H9 (cell line): ENCODE measurements at regions not wholly inside any gene's neighbourhood (a gene's known extent, or its start where the extent isn't known, plus 50 kb on each side); places are given as distances from the start of the nearest gene placed in this dataset.

Experiments used
- DNase-seq: peaks from one replicate; pipeline ENCODE4 v3.0.0-alpha.2; 2017
- H2AFZ ChIP-seq: one replicate; pipeline ENCODE4 v1.6.1; 2013; ENCODE audit warnings: mild to moderate bottlenecking, low read length, control low read depth, moderate library complexity
- H2AK5ac ChIP-seq: 2 replicates; pipeline ENCODE4 v1.6.1; 2013; ENCODE audit warnings: low read length, control low read depth, mixed read lengths; ENCODE audit not compliant: insufficient read length
- H2BK120ac ChIP-seq: one replicate; pipeline ENCODE4 v1.6.1; 2013; ENCODE audit warnings: low read depth, mild to moderate bottlenecking, low read length, control low read depth, inconsistent platforms; ENCODE audit not compliant: poor library complexity, severe bottlenecking
- H2BK12ac ChIP-seq: 2 replicates; pipeline ENCODE4 v1.6.1; 2013; ENCODE audit warnings: low read length, control low read depth, mixed read lengths, low read depth; ENCODE audit not compliant: insufficient read length
- H2BK15ac ChIP-seq: 2 replicates; pipeline ENCODE4 v1.6.1; 2013; ENCODE audit warnings: low read depth, low read length, control low read depth
- H2BK20ac ChIP-seq: one replicate; pipeline ENCODE4 v1.6.1; 2013; ENCODE audit warnings: low read depth, mild to moderate bottlenecking, low read length, control low read depth, inconsistent platforms; ENCODE audit not compliant: poor library complexity, severe bottlenecking
- H2BK5ac ChIP-seq: 2 replicates; pipeline ENCODE4 v1.6.1; 2013; ENCODE audit warnings: low read length, control low read depth, mixed read lengths; ENCODE audit not compliant: insufficient read length
- H3K14ac ChIP-seq: 2 replicates; pipeline ENCODE4 v1.6.1; 2013; ENCODE audit warnings: low read length, control low read depth; ENCODE audit not compliant: insufficient read depth
- H3K18ac ChIP-seq: 2 replicates; pipeline ENCODE4 v1.6.1; 2013; ENCODE audit warnings: low read depth, mild to moderate bottlenecking, mixed read lengths, low read length, control low read depth; ENCODE audit not compliant: insufficient read length
- H3K23ac ChIP-seq: 2 replicates; pipeline ENCODE4 v1.6.1; 2013; ENCODE audit warnings: low read length, control low read depth, mixed read lengths, low read depth; ENCODE audit not compliant: insufficient read length
- H3K23me2 ChIP-seq: 2 replicates; pipeline ENCODE4 v1.6.1; 2013; ENCODE audit warnings: low read depth, mild to moderate bottlenecking, mixed read lengths, low read length, control low read depth; ENCODE audit not compliant: insufficient read length, poor library complexity, severe bottlenecking
- H3K27ac ChIP-seq: 2 replicates; pipeline ENCODE4 v1.5.1; 2013; ENCODE audit warnings: low read length, control low read depth, mixed read lengths, low read depth; ENCODE audit not compliant: insufficient read length
- H3K27me3 ChIP-seq: 2 replicates; pipeline ENCODE4 v1.6.1; 2013; ENCODE audit warnings: low read length, control low read depth, inconsistent platforms; ENCODE audit not compliant: insufficient read depth
- H3K4ac ChIP-seq: 2 replicates; pipeline ENCODE4 v1.6.1; 2013; ENCODE audit warnings: low read depth, mild to moderate bottlenecking, control low read depth, inconsistent platforms, low read length, moderate library complexity
- H3K4me1 ChIP-seq: 2 replicates; pipeline ENCODE4 v1.6.1; 2013; ENCODE audit warnings: low read length, control low read depth, inconsistent platforms; ENCODE audit not compliant: insufficient read depth
- H3K4me2 ChIP-seq: 2 replicates; pipeline ENCODE4 v1.6.1; 2013; ENCODE audit warnings: low read length, control low read depth, mixed read lengths; ENCODE audit not compliant: insufficient read length, insufficient read depth
- H3K56ac ChIP-seq: 2 replicates; pipeline ENCODE4 v1.6.1; 2013; ENCODE audit warnings: low read depth, mild to moderate bottlenecking, mixed read lengths, low read length, control low read depth; ENCODE audit not compliant: insufficient read length
- H3K79me1 ChIP-seq: 2 replicates; pipeline ENCODE4 v1.6.1; 2013; ENCODE audit warnings: low read depth, mild to moderate bottlenecking, moderate library complexity, low read length, control low read depth, inconsistent platforms; ENCODE audit not compliant: insufficient read depth, poor library complexity, severe bottlenecking
- H3K79me2 ChIP-seq: 2 replicates; pipeline ENCODE4 v1.6.1; 2013; ENCODE audit warnings: low read length, control low read depth, inconsistent platforms; ENCODE audit not compliant: insufficient read depth
- H3K9ac ChIP-seq: 2 replicates; pipeline ENCODE4 v1.6.1; 2013; ENCODE audit warnings: low read length, control low read depth, mixed read lengths; ENCODE audit not compliant: insufficient read length; ENCODE audit errors: extremely low read depth
- H3K9me3 ChIP-seq: one replicate; pipeline ENCODE4 v1.6.1; 2013; ENCODE audit warnings: low read depth, low read length, inconsistent platforms; ENCODE audit not compliant: control insufficient read depth
- H3T11ph ChIP-seq: one replicate; pipeline ENCODE4 v1.6.1; 2013; ENCODE audit warnings: mild to moderate bottlenecking, low read length, control low read depth, inconsistent platforms
- H4K20me1 ChIP-seq: one replicate; pipeline ENCODE4 v1.6.1; 2013; ENCODE audit not compliant: control insufficient read depth, insufficient read length, insufficient read depth
- H4K5ac ChIP-seq: 2 replicates; pipeline ENCODE4 v1.6.1; 2013; ENCODE audit warnings: low read depth, mild to moderate bottlenecking, mixed read lengths, low read length, control low read depth; ENCODE audit not compliant: insufficient read length
- H4K8ac ChIP-seq: replicated peaks from 2 replicates; pipeline ENCODE4 v1.6.1; 2013; ENCODE audit warnings: low read length, control low read depth, mixed read lengths, low read depth; ENCODE audit not compliant: insufficient read length
- H4K91ac ChIP-seq: 2 replicates; pipeline ENCODE4 v1.6.1; 2013; ENCODE audit warnings: low read depth, mild to moderate bottlenecking, moderate library complexity, mixed read lengths, low read length, control low read depth; ENCODE audit not compliant: insufficient read length
- H3K27ac Mint-ChIP-seq, 3 experiments: 2 replicates in 2 of 3; 3 replicates in 1 of 3; pipeline ENCODE4 v1.8.0; 2020 to 2021; ENCODE audit warnings: mixed read lengths in 3 of 3, mild to moderate bottlenecking in 1 of 3, moderate library complexity in 1 of 3
- H3K27me3 Mint-ChIP-seq: 2 replicates; pipeline ENCODE4 v1.8.0; 2021; ENCODE audit warnings: low read depth, mild to moderate bottlenecking, moderate library complexity, mixed read lengths
- H3K36me3 Mint-ChIP-seq, 3 experiments: 2 replicates in 2 of 3; 3 replicates in 1 of 3; pipeline ENCODE4 v1.8.0; 2020 to 2021; ENCODE audit warnings: low read depth in 3 of 3, mixed read lengths in 3 of 3; ENCODE audit not compliant: insufficient read depth in 1 of 3
- H3K4me1 Mint-ChIP-seq, 2 experiments: 2 replicates each; pipeline ENCODE4 v1.8.0; 2020; ENCODE audit warnings: mixed read lengths in 2 of 2
- H3K4me3 Mint-ChIP-seq, 2 experiments: 2 replicates in 1 of 2; 3 replicates in 1 of 2; pipeline ENCODE4 v1.8.0; 2020 to 2021; ENCODE audit warnings: mild to moderate bottlenecking in 2 of 2, mixed read lengths in 2 of 2, moderate library complexity in 1 of 2
- H3K9me3 Mint-ChIP-seq, 2 experiments: 2 replicates in 1 of 2; 3 replicates in 1 of 2; pipeline ENCODE4 v1.8.0; 2020; ENCODE audit warnings: mild to moderate bottlenecking in 2 of 2, mixed read lengths in 2 of 2, moderate library complexity in 1 of 2
- WGBS: extraction: QIAGEN DNeasy Blood & Tissue Kit; methylation state at CpG from one replicate; pipeline ENCODE4 v1.1.7; 2013; ENCODE audit warnings: missing lambda C conversion rate, low lambda C conversion rate, mixed read lengths; ENCODE audit not compliant: insufficient read length; ENCODE audit errors: extremely low coverage; 5-methylcytosine and 5-hydroxymethylcytosine counted together
- TF ChIP-seq, protein P1 (sequence below): fragments of 200-600 bp; sonication (generic); conservative IDR thresholded peaks from 3 replicates; pipeline ENCODE4 v1.8.0; 2021; ENCODE audit warnings: antibody characterized with exemption, mild to moderate bottlenecking

DNA sequence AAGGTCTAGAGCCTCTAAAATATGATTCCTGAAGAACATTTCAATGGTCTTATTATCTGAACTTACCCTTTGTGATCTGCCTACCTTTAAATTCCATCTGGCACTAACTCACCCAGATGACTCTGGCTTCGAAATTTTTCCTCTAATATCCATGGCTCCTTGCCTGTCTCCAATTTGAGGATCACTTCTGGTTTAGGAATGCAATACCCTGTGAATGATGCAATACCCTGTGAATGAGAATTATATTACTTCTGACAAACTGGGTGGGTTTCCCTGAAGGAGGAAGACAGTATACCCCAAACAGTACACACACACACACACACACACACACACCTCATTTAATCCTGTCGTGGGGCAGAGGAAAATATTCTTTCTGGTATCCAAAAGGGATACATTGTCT is 115.3 kb downstream of the ZNF33B start:
- Histone ChIP-seq H2AFZ (no peak overlapping the region), H2BK5ac (no peak overlapping the region), H2BK15ac (no peak overlapping the region), H3K4me2 (no peak overlapping the region), H2BK20ac (no peak overlapping the region), H3T11ph (no peak overlapping the region), H2BK12ac (no peak overlapping the region), H4K8ac (no peak overlapping the region), H3K23me2 (no peaks in the 10 kb centered on the region), H2BK120ac (no peak overlapping the region), H4K91ac (no peak overlapping the region), H3K4ac (no peak overlapping the region), H3K79me2 (no peaks in the 10 kb centered on the region), H3K9me3 (peaks cover 65% of the 10 kb centered on the region), H3K18ac (no peak overlapping the region), H3K14ac (no peak overlapping the region), H3K23ac (no peak overlapping the region), H2AK5ac (no peak overlapping the region), H3K9ac (no peak overlapping the region), H3K79me1 (no peaks in the 10 kb centered on the region), H3K56ac (no peak overlapping the region), H3K4me1 (no peaks in the 10 kb centered on the region), H3K27ac (no peak overlapping the region), H3K27me3 (no peaks in the 10 kb centered on the region), H4K20me1 (no peaks in the 10 kb centered on the region), H4K5ac (no peak overlapping the region)
- no peak for DNase-seq
- no CpG with 5 or more reads among the region's 2 CpGs for WGBS
- H3K27me3 Mint-ChIP-seq, result peaks cover 5% of the 10 kb centered on the region
- H3K36me3 Mint-ChIP-seq, result peaks cover 64 to 74% (median 64%) of the 10 kb centered on the region in 3 experiments
- TF ChIP-seq, protein P1, sequence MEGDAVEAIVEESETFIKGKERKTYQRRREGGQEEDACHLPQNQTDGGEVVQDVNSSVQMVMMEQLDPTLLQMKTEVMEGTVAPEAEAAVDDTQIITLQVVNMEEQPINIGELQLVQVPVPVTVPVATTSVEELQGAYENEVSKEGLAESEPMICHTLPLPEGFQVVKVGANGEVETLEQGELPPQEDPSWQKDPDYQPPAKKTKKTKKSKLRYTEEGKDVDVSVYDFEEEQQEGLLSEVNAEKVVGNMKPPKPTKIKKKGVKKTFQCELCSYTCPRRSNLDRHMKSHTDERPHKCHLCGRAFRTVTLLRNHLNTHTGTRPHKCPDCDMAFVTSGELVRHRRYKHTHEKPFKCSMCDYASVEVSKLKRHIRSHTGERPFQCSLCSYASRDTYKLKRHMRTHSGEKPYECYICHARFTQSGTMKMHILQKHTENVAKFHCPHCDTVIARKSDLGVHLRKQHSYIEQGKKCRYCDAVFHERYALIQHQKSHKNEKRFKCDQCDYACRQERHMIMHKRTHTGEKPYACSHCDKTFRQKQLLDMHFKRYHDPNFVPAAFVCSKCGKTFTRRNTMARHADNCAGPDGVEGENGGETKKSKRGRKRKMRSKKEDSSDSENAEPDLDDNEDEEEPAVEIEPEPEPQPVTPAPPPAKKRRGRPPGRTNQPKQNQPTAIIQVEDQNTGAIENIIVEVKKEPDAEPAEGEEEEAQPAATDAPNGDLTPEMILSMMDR, result no peak
- H3K27ac Mint-ChIP-seq, result no peak overlapping the region
- peaks cover 73 to 79% of the 10 kb centered on the region in 2 experiments for H3K9me3 Mint-ChIP-seq
- H3K4me1 Mint-ChIP-seq, result no peaks in the 10 kb centered on the region
- H3K4me3 Mint-ChIP-seq, result no peak overlapping the region
